C4-2B (cell line): ENCODE measurements at regions not wholly inside any gene's neighbourhood (a gene's known extent, or its start where the extent isn't known, plus 50 kb on each side); places are given as distances from the start of the nearest gene placed in this dataset.

Source experiments
- ZFX ChIP-seq: fragments of 450-650 bp; IDR thresholded peaks from 2 replicates; pipeline ENCODE4 v1.6.1; 2017
- TF ChIP-seq, protein P1 (sequence below): fragments of 450-650 bp; conservative IDR thresholded peaks from 2 replicates; pipeline ENCODE4 v1.5.1; 2017; ENCODE audit warnings: mild to moderate bottlenecking

DNA sequence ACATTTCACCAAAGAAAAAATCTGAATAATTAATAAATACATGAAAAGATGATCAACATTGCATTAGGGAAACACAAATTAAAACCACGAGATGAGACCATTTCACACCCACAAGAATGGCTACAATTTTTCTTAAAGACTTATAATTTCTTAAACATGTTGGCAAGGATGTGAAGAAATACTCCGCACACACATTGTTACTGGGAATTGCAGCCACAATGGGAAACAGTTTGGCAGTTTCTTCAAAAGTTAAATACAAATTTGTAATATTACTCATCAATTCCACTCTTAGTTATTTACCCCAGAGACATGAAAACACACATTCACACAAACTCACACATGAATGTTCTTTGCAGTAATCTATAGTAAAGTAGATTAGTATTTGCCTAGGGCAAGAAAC lies 363.3 kb upstream of the SMIM21 start:
- TF ChIP-seq, protein P1, sequence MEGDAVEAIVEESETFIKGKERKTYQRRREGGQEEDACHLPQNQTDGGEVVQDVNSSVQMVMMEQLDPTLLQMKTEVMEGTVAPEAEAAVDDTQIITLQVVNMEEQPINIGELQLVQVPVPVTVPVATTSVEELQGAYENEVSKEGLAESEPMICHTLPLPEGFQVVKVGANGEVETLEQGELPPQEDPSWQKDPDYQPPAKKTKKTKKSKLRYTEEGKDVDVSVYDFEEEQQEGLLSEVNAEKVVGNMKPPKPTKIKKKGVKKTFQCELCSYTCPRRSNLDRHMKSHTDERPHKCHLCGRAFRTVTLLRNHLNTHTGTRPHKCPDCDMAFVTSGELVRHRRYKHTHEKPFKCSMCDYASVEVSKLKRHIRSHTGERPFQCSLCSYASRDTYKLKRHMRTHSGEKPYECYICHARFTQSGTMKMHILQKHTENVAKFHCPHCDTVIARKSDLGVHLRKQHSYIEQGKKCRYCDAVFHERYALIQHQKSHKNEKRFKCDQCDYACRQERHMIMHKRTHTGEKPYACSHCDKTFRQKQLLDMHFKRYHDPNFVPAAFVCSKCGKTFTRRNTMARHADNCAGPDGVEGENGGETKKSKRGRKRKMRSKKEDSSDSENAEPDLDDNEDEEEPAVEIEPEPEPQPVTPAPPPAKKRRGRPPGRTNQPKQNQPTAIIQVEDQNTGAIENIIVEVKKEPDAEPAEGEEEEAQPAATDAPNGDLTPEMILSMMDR: no peak
- no peak for TF ChIP-seq ZFX
